Prostate gland (tissue), 2 donors: ENCODE measurements at regions not wholly inside any gene's neighbourhood (a gene's known extent, or its start where the extent isn't known, plus 50 kb on each side); places are given as distances from the start of the nearest gene placed in this dataset.

Experiments
- DNase-seq: peaks from one replicate; pipeline ENCODE4 v3.0.0-alpha.2; 2019; ENCODE audit warnings: low spot score
- H3K27ac ChIP-seq, 2 donors: fragments of 200-600 bp; sonication (generic); 2 replicates each; pipeline ENCODE4 v1.5.1; 2017 to 2019
- H3K27me3 ChIP-seq: fragments of 200-600 bp; sonication (generic); replicated peaks from 2 replicates; pipeline ENCODE4 v1.5.1; 2019; ENCODE audit not compliant: insufficient read depth
- H3K36me3 ChIP-seq, 2 donors: fragments of 200-600 bp; sonication (generic); 1 replicate in 1 of 2; 2 replicates in 1 of 2; pipeline versions ENCODE4 v1.5.1 to v1.8.1; 2017 to 2019
- H3K4me1 ChIP-seq: fragments of 200-600 bp; sonication (generic); replicated peaks from 2 replicates; pipeline ENCODE4 v1.5.1; 2019
- H3K4me3 ChIP-seq, 2 donors: fragments of 200-600 bp; sonication (generic); 2 replicates each; pipeline ENCODE4 v1.5.1; 2017 to 2019
- H3K9me3 ChIP-seq: fragments of 200-600 bp; sonication (generic); 2 replicates; pipeline ENCODE4 v1.5.1; 2017
- POLR2A ChIP-seq: fragments of 450-650 bp; IDR thresholded peaks from one replicate; pipeline ENCODE4 v1.6.1; 2016; ENCODE audit warnings: antibody characterized with exemption, mild to moderate bottlenecking
- POLR2AphosphoS5 ChIP-seq: sonication (generic); formaldehyde crosslinking; IDR thresholded peaks from one replicate; pipeline ENCODE4 v1.6.1; 2017; ENCODE audit warnings: antibody characterized with exemption
- WGBS: methylation state at CpG from one replicate; pipeline ENCODE4 v1.1.5; 2018; 5-methylcytosine and 5-hydroxymethylcytosine counted together
- intact Hi-C: fragments of 100-400 bp; cut with DNase I; formaldehyde crosslinking; loops from one replicate; pipeline ENCODE4 v1.14.2; 2022
- TF ChIP-seq, protein P1 (sequence below), 4 experiments: fragments of 200-600 bp in 2 of 4; fragments of 450-650 bp in 2 of 4; sonication (generic) in 2 of 4; IDR thresholded peaks; 1 replicate in 3 of 4; 2 replicates in 1 of 4; pipeline ENCODE4 v1.5.1; 2016 to 2019; ENCODE audit warnings: antibody characterized with exemption in 4 of 4, mild to moderate bottlenecking in 2 of 4, moderate library complexity in 2 of 4

DNA sequence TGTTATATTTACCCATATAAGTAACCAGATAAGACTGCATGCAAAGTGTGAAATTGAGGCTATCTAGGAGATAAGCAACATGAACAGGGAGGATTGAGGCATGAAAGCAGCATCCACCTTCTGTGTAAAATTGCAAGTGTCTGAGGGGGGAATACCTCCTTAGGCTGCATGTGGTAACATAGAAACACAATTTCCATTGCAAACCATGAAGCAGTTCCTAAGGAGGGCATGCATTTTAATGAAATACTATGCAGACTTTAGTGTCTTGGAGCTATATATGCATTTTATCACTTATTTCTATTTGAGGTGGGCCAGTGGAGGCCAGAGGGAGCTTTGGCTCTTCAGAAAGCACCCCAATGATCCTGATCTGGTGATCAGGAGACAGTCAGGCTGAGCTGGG is 160.2 kb downstream of the C11orf91 start:
- H3K36me3 ChIP-seq = no peaks in the 10 kb centered on the region
- DNase-seq = no peak
- intact Hi-C loops = no loop called here
- H3K9me3 ChIP-seq = no peaks in the 10 kb centered on the region
- no peak overlapping the region for H3K4me3 ChIP-seq
- H3K27me3 ChIP-seq = no peaks in the 10 kb centered on the region
- no peaks in the 10 kb centered on the region for H3K4me1 ChIP-seq
- H3K27ac ChIP-seq = no peak overlapping the region
- TF ChIP-seq POLR2A = no peak
- TF ChIP-seq, protein P1, sequence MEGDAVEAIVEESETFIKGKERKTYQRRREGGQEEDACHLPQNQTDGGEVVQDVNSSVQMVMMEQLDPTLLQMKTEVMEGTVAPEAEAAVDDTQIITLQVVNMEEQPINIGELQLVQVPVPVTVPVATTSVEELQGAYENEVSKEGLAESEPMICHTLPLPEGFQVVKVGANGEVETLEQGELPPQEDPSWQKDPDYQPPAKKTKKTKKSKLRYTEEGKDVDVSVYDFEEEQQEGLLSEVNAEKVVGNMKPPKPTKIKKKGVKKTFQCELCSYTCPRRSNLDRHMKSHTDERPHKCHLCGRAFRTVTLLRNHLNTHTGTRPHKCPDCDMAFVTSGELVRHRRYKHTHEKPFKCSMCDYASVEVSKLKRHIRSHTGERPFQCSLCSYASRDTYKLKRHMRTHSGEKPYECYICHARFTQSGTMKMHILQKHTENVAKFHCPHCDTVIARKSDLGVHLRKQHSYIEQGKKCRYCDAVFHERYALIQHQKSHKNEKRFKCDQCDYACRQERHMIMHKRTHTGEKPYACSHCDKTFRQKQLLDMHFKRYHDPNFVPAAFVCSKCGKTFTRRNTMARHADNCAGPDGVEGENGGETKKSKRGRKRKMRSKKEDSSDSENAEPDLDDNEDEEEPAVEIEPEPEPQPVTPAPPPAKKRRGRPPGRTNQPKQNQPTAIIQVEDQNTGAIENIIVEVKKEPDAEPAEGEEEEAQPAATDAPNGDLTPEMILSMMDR (IDR thresholded peaks at IDR 0.05) = no peak
- TF ChIP-seq POLR2AphosphoS5 = no peak

DNA sequence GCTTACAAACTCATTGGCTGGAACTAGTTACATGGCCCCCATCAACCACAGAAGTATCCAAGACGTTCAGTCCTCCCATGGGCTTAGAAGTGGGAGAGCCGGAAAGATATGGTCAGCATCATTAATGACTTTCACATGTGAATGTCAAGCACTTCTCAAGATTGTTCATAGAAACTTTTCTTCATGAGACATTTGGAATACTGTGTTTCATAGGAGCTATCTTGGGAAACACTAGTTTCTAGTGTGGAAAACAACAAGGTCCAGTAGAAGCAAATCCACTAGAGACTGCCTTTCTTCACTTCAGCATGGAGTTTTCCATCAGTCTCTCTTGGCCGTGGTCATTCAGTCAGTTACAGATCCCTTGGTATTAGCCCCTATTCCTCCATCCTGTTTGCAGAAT is 160.9 kb downstream of the C11orf91 start:
- intact Hi-C loops = no loop called here
- Histone ChIP-seq H3K36me3 (no peaks in the 10 kb centered on the region), H3K27me3 (no peaks in the 10 kb centered on the region), H3K9me3 (no peaks in the 10 kb centered on the region), H3K4me1 (no peaks in the 10 kb centered on the region), H3K27ac (no peak overlapping the region), H3K4me3 (no peak overlapping the region)
- no peak for DNase-seq
- TF ChIP-seq POLR2AphosphoS5 (no peak), POLR2A (no peak)
- TF ChIP-seq, protein P1 (IDR thresholded peaks at IDR 0.05) = no peak
- WGBS = 82% methylated on average over 3 of the region's 3 CpGs

DNA sequence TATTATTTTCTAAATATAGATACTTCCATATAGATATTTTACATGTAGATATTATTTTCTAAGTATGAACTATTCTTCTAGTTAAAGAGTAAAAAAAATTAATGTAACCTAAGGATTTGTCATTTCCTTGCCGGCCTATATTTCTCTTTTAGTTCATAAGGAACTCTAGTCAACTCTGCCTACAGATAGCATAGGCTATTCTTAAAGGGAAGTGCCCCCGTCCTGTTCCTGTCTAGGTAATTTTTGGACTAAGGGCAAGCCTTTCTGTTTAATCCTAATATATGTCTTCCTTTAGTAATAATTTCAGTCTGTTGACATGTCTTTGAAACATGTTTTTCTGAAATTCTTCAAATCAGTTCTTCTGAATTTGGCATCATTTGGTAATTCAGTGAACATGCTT is 161.9 kb downstream of the C11orf91 start:
- Histone ChIP-seq H3K4me1 (no peaks in the 10 kb centered on the region), H3K27me3 (no peaks in the 10 kb centered on the region), H3K27ac (no peak overlapping the region), H3K36me3 (no peaks in the 10 kb centered on the region), H3K9me3 (no peaks in the 10 kb centered on the region), H3K4me3 (no peak overlapping the region)
- TF ChIP-seq POLR2AphosphoS5 (no peak), POLR2A (no peak)
- TF ChIP-seq, protein P1 (IDR thresholded peaks at IDR 0.05) = no peak
- DNase-seq = no peak
- WGBS = 80% methylated on average over 2 of the region's 2 CpGs
- intact Hi-C loops = no loop called here

DNA sequence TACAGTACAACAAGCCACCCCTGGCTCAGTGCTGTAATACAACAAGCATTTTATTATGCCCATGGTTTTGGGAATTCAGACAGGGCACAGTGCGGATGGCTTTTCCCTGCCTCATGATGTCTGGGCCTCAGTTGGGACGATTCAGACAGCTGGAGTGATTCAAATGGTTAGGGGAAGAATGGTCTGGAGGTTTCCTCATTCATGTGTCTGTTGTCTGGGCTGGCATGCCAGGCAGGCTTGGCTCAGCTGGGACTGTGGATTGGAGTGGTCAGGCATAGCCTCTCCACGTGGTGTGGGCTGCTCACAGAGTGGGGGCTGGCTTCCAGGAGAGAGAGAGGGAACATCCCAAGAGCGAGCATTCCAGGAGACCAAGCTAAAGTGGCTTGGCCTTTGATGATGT is 164.4 kb downstream of the C11orf91 start:
- no peaks in the 10 kb centered on the region for H3K9me3 ChIP-seq
- no peak overlapping the region for H3K4me3 ChIP-seq
- WGBS = 71% methylated on average over 4 of the region's 4 CpGs
- TF ChIP-seq, protein P1 (IDR thresholded peaks at IDR 0.05) = no peak
- no peak for TF ChIP-seq POLR2A
- no peak for TF ChIP-seq POLR2AphosphoS5
- intact Hi-C loops = no loop called here
- H3K27me3 ChIP-seq = no peaks in the 10 kb centered on the region
- H3K36me3 ChIP-seq = no peaks in the 10 kb centered on the region
- no peak overlapping the region for H3K27ac ChIP-seq
- H3K4me1 ChIP-seq = no peaks in the 10 kb centered on the region
- no peak for DNase-seq

DNA sequence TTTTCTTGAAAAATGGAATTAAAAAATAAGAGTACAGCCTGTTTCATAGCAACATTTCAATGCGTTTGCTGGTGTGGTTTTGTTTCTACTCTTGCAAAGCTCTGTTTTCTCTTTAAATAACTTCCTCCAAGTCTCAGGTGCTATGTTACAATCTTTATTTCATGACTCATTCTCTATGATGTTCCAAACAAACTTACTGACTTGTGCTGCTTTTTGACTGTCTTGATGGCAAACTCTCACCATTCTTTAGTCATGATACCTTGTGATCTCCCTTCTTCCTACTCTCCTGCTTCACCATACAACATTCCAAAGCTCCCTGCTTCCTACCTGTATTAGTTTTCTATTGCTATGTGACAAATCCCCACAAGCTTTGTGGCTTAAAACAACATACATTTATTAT is 166.1 kb downstream of the C11orf91 start:
- Histone ChIP-seq H3K27me3 (no peaks in the 10 kb centered on the region), H3K27ac (no peak overlapping the region), H3K4me3 (no peak overlapping the region), H3K4me1 (no peaks in the 10 kb centered on the region), H3K9me3 (no peaks in the 10 kb centered on the region), H3K36me3 (no peaks in the 10 kb centered on the region)
- TF ChIP-seq, protein P1 (IDR thresholded peaks at IDR 0.05) = no peak
- WGBS = 83% methylated on average over 1 of the region's 1 CpG
- no peak for DNase-seq
- intact Hi-C loops = no loop called here
